Heart right ventricle (tissue), 16 donors: ENCODE measurements at regions not wholly inside any gene's neighbourhood (a gene's known extent, or its start where the extent isn't known, plus 50 kb on each side); places are given as distances from the start of the nearest gene placed in this dataset.

Experiments
- ATAC-seq, 8 donors: fragments of 200-7000 bp; cut with Tn5 transposase; one replicate each; pipeline ENCODE4 v1.9.1; 2020; ENCODE audit warnings: mild to moderate bottlenecking in 8 of 8, moderate library complexity in 8 of 8, moderate number of reproducible peaks in 1 of 8
- DNase-seq, 2 donors: peaks; one replicate each; pipeline ENCODE4 v3.0.0-alpha.2; 2020
- H3K27ac ChIP-seq, 10 donors: fragments of 200-600 bp; sonication (generic) in 2 of 10; one replicate each; pipeline versions ENCODE4 v1.5.0 to v1.8.0; 2020 to 2022; ENCODE audit warnings: mild to moderate bottlenecking in 3 of 10
- H3K27me3 ChIP-seq, 7 donors: fragments of 200-600 bp; one replicate each; pipeline ENCODE4 v1.8.0; 2021 to 2022; ENCODE audit warnings: mild to moderate bottlenecking in 2 of 7
- H3K36me3 ChIP-seq, 9 donors: fragments of 200-600 bp; sonication (generic) in 1 of 9; one replicate each; pipeline versions ENCODE4 v1.5.0 to v1.8.0; 2020 to 2022; ENCODE audit warnings: mild to moderate bottlenecking in 2 of 9
- H3K4me1 ChIP-seq, 9 donors: fragments of 200-600 bp; sonication (generic) in 1 of 9; one replicate each; pipeline versions ENCODE4 v1.5.0 to v1.8.0; 2020 to 2022; ENCODE audit warnings: mild to moderate bottlenecking in 4 of 9
- H3K4me3 ChIP-seq, 10 donors: fragments of 200-600 bp; sonication (generic) in 2 of 10; one replicate each; pipeline versions ENCODE4 v1.5.0 to v1.8.0; 2020 to 2022; ENCODE audit warnings: mild to moderate bottlenecking in 7 of 10, moderate library complexity in 2 of 10
- H3K9me3 ChIP-seq, 11 donors: fragments of 200-600 bp in 10 of 11; sonication (generic) in 2 of 11; one replicate each; pipeline versions ENCODE4 v1.5.0 to v1.8.0; 2013 to 2022; ENCODE audit warnings: mild to moderate bottlenecking in 2 of 11, control low read depth in 1 of 11, moderate library complexity in 1 of 11
- WGBS, 2 donors: extraction: QIAGEN DNeasy Blood & Tissue Kit; methylation state at CpG; one replicate each; pipeline ENCODE4 v1.1.7; 2013; ENCODE audit warnings: inconsistent platforms in 1 of 2; 5-methylcytosine and 5-hydroxymethylcytosine counted together
- intact Hi-C, 10 donors: fragments of 100-400 bp; cut with DNase I; formaldehyde crosslinking; loops; one replicate each; pipeline versions ENCODE4 v1.11.1 to v1.14.2; 2022
- TF ChIP-seq, protein P1 (sequence below), 9 donors: fragments of 200-600 bp; sonication (generic) in 2 of 9; IDR thresholded peaks; one replicate each; pipeline versions ENCODE4 v1.5.0 to v1.8.0; 2021 to 2022; ENCODE audit warnings: antibody characterized with exemption in 9 of 9, mild to moderate bottlenecking in 5 of 9, moderate library complexity in 1 of 9
- donor health status: Arrhythmogenic right ventricular cardiomyopathy.
- donor health status: ischemic (EF 13 %, LVEDD 7.1; RV severe dilation, severe dysfunction).
- donor health status: healthy with polysubstance abuse.
- donor health status: DM: no; HTN: yes; CAD: no.
- donor health status: DM: no; HTN: no; CAD: no.
- donor health status: ischemic (EF 25% LVEDD 6.9; RV normal size, moderate dysfunction).
- donor health status: ischemic (EF 25% LVEDD 5.7; RV mildly dilated, moderate dysfunction).
- donor health status: healthy.
- donor health status: DM: yes; HTN: yes; CAD: no.
- donor health status: Ischemic cardiomyopathy.
- donor health status: ischemic (EF 35%, LVEDD 5.7; RV mildly dilated, moderate dysfunction).
- donor health status: nonischemic (EF 11% LVEDD 7.7; RV severe dilation, severe dysfunction).
- donor health status: DM: yes; HTN: yes; CAD: no.
- donor health status: PGD.
- donor health status: ischemic (EF 29% LVEDD 5.4; RV normal size, mild dysfunction).
- donor health status: nonischemic (EF 23%, LVEDD 6.1; RV moderate dilation, normal function).

DNA sequence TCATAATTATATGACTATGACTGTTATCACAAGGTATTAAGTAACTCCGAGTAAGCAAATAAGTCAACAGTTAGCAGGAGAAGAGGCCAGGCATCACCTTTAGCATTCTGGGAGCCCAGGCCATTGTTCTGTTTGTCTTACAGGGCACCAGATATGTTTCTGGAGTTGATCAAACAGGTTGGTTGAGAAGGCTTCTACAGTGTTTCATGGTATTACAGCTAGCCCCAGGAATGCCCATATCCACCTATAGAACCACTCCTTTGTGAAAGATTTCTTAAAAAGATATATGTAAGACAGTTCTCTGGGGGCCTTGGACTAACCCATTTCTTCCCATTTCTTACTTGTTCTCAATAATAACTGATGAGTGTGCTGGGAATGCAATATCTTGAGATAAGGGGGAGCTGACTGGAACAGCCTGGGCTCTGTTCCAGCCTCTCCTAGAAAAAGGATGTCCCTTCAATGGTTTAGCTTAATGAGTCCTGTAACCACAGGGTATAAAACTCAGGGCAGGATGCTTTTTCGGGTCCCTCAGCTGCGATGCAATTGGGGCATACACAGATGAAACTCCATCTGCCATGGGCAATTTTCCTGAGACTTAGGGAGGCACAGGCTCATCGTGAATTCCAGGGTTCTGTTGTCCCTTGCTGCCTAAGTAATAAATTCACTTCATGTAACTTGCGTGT, 286.4 kb downstream of the BAMBI start:
- WGBS, 2 donors = 95 to 99% methylated on average over 5 of the region's 5 CpGs
- ATAC-seq (no peak), DNase-seq (no peak)
- H3K36me3 ChIP-seq = no peaks in the 10 kb centered on the region
- no peaks in the 10 kb centered on the region for H3K27me3 ChIP-seq
- H3K4me1 ChIP-seq = peaks cover 0 to 10% (median 5%) of the 10 kb centered on the region in 9 donors
- H3K9me3 ChIP-seq = peaks cover 0 to 14% (median 0%) of the 10 kb centered on the region in 11 donors
- H3K27ac ChIP-seq = no peak overlapping the region
- intact Hi-C loops = no loop called here
- H3K4me3 ChIP-seq = no peak overlapping the region
- TF ChIP-seq, protein P1, sequence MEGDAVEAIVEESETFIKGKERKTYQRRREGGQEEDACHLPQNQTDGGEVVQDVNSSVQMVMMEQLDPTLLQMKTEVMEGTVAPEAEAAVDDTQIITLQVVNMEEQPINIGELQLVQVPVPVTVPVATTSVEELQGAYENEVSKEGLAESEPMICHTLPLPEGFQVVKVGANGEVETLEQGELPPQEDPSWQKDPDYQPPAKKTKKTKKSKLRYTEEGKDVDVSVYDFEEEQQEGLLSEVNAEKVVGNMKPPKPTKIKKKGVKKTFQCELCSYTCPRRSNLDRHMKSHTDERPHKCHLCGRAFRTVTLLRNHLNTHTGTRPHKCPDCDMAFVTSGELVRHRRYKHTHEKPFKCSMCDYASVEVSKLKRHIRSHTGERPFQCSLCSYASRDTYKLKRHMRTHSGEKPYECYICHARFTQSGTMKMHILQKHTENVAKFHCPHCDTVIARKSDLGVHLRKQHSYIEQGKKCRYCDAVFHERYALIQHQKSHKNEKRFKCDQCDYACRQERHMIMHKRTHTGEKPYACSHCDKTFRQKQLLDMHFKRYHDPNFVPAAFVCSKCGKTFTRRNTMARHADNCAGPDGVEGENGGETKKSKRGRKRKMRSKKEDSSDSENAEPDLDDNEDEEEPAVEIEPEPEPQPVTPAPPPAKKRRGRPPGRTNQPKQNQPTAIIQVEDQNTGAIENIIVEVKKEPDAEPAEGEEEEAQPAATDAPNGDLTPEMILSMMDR (IDR thresholded peaks at IDR 0.05) = no peak

DNA sequence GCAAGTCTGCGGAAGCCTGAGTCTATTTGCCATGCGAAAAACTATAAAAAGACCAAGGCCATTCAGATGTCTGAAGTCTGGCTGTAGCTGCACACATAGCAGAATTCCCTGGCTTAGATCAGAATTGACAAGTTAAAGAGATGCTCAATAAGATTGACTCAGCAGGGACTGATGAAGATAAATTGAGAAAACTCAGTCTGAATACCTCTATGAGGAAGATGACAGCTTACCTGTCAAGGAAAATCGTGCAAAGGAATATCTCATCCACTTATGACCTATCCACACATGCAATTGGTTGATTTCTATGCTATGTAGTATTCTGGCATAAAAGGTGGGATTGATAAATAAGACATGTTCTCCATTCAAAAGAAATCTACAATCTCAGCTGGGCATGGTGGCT, 288.6 kb downstream of the BAMBI start:
- no peak overlapping the region for H3K27ac ChIP-seq
- WGBS, 2 donors = 69% methylated on average over 3 of the region's 3 CpGs
- no peaks in the 10 kb centered on the region for H3K4me1 ChIP-seq
- no peak overlapping the region for H3K4me3 ChIP-seq
- intact Hi-C loops = no loop called here
- ATAC-seq (no peak), DNase-seq (no peak)
- H3K27me3 ChIP-seq = no peaks in the 10 kb centered on the region
- peaks cover 0 to 14% (median 0%) of the 10 kb centered on the region in 11 donors for H3K9me3 ChIP-seq
- H3K36me3 ChIP-seq = no peaks in the 10 kb centered on the region
- TF ChIP-seq, protein P1 (IDR thresholded peaks at IDR 0.05) = no peak

DNA sequence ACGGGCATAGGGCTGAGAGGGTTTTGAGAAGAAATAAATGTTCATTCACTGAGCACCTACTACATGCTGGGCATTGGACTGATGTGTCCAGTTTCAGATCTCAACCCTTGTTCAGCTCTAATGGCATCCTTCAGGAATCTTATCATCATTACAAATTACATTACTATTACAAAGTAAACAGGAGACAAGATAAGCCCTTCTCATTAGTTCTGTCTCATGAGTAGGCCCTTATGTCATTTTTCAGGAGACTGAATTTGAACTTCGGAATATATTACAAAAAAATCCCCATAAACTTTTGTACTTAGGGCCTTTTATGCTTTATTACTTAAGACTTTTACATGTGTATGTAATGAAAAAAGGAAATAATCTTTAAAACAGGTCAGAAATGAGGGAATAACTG, 289.7 kb downstream of the BAMBI start:
- Histone ChIP-seq H3K4me3 (no peak overlapping the region), H3K27me3 (no peaks in the 10 kb centered on the region), H3K27ac (no peak overlapping the region), H3K4me1 (no peaks in the 10 kb centered on the region), H3K9me3 (peaks cover 0 to 14% (median 0%) of the 10 kb centered on the region in 11 donors), H3K36me3 (no peaks in the 10 kb centered on the region)
- ATAC-seq (no peak), DNase-seq (no peak)
- 85 to 88% methylated on average over 2 of the region's 2 CpGs for WGBS, 2 donors
- intact Hi-C loops = no loop called here
- TF ChIP-seq, protein P1 (IDR thresholded peaks at IDR 0.05) = no peak

DNA sequence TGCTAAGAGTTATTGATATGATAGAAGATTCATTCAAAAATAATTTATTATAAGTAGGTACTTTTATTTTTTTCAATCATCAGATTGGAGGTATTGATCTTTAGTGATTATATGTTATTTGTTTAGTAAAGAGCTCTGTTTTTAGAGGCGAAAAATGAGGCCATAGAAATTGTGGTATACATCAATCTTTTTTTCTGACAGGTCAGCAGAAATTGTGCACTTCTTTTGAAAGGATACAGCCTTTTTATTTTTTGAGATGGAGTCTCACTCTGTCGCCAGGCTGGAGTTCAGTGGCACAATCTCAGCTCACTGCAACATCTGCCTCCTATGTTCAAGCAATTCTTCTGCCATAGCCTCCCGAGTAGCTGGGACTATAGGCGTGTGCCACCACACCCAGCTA, 292.1 kb downstream of the BAMBI start:
- H3K27me3 ChIP-seq = no peaks in the 10 kb centered on the region
- H3K4me1 ChIP-seq = no peaks in the 10 kb centered on the region
- TF ChIP-seq, protein P1 (IDR thresholded peaks at IDR 0.05) = no peak
- H3K27ac ChIP-seq = no peak overlapping the region
- H3K9me3 ChIP-seq = peaks cover 0 to 2% (median 0%) of the 10 kb centered on the region in 11 donors
- no peaks in the 10 kb centered on the region for H3K36me3 ChIP-seq
- no peak for DNase-seq
- intact Hi-C loops = no loop called here
- H3K4me3 ChIP-seq = no peak overlapping the region
- ATAC-seq = no peak
- 82 to 83% methylated on average over 4 of the region's 4 CpGs for WGBS, 2 donors
